Adrenal gland (tissue), 9 donors: ENCODE measurements at regions not wholly inside any gene's neighbourhood (a gene's known extent, or its start where the extent isn't known, plus 50 kb on each side); places are given as distances from the start of the nearest gene placed in this dataset.

Experiments used
- DNase-seq, 7 donors: peaks; one replicate each; pipeline ENCODE4 v3.0.0-alpha.2; 2019 to 2020
- H3K27ac ChIP-seq, 5 donors: fragments of 200-600 bp; sonication (generic) in 4 of 5; 1 replicate in 3 of 5; 2 replicates in 2 of 5; pipeline versions ENCODE4 v1.5.1 to v1.8.0; 2016 to 2020; ENCODE audit warnings: mild to moderate bottlenecking in 1 of 5
- H3K27me3 ChIP-seq: fragments of 200-600 bp; 2 replicates; pipeline ENCODE4 v1.8.0; 2021
- H3K36me3 ChIP-seq, 2 donors: fragments of 200-600 bp; replicated peaks in 1 of 2; 1 replicate in 1 of 2; 2 replicates in 1 of 2; pipeline versions ENCODE4 v1.5.1 to v1.8.0; 2018 to 2022
- H3K4me1 ChIP-seq, 2 donors: fragments of 200-600 bp; replicated peaks in 1 of 2; 1 replicate in 1 of 2; 2 replicates in 1 of 2; pipeline versions ENCODE4 v1.5.1 to v1.8.0; 2018 to 2021
- H3K4me3 ChIP-seq, 4 donors: fragments of 200-600 bp; sonication (generic) in 3 of 4; one replicate each; pipeline ENCODE4 v1.5.1; 2016 to 2018
- H3K9me3 ChIP-seq, 3 donors: fragments of 200-600 bp; sonication (generic) in 1 of 3; replicated peaks in 1 of 3; 1 replicate in 2 of 3; 2 replicates in 1 of 3; pipeline versions ENCODE4 v1.5.1 to v1.8.0; 2016 to 2021
- POLR2A ChIP-seq, 2 donors: fragments of 450-650 bp; IDR thresholded peaks; one replicate each; pipeline ENCODE4 v1.6.1; 2017; ENCODE audit warnings: antibody characterized with exemption in 2 of 2, mild to moderate bottlenecking in 2 of 2, moderate library complexity in 1 of 2
- WGBS, 4 donors: extraction: QIAGEN DNeasy Blood & Tissue Kit in 2 of 4; methylation state at CpG; one replicate each; pipeline versions ENCODE4 v1.1.5 to v1.1.7; 2013 to 2017; 5-methylcytosine and 5-hydroxymethylcytosine counted together
- intact Hi-C, 2 donors: fragments of 100-400 bp; cut with DNase I; formaldehyde crosslinking; loops; one replicate each; pipeline versions ENCODE4 v1.14.1 to v1.15.0; 2022 to 2023
- TF ChIP-seq, protein P1 (sequence below), 6 experiments: fragments of 450-650 bp in 4 of 6; fragments of 200-600 bp in 2 of 6; sonication (generic) in 1 of 6; IDR thresholded peaks; 1 replicate in 5 of 6; 2 replicates in 1 of 6; pipeline versions ENCODE4 v1.5.1 to v1.8.0; 2016 to 2021; ENCODE audit warnings: antibody characterized with exemption in 6 of 6, mild to moderate bottlenecking in 2 of 6, moderate library complexity in 1 of 6
- donor health status: healthy with polysubstance abuse.
- donor health status: Bipolar disorder and iron deficiency.
- donor health status: DM: yes; HTN: yes; CAD: no.
- donor health status: DM: no; HTN: no; CAD: no.
- donor health status: DM: no; HTN: no; CAD: no.

DNA sequence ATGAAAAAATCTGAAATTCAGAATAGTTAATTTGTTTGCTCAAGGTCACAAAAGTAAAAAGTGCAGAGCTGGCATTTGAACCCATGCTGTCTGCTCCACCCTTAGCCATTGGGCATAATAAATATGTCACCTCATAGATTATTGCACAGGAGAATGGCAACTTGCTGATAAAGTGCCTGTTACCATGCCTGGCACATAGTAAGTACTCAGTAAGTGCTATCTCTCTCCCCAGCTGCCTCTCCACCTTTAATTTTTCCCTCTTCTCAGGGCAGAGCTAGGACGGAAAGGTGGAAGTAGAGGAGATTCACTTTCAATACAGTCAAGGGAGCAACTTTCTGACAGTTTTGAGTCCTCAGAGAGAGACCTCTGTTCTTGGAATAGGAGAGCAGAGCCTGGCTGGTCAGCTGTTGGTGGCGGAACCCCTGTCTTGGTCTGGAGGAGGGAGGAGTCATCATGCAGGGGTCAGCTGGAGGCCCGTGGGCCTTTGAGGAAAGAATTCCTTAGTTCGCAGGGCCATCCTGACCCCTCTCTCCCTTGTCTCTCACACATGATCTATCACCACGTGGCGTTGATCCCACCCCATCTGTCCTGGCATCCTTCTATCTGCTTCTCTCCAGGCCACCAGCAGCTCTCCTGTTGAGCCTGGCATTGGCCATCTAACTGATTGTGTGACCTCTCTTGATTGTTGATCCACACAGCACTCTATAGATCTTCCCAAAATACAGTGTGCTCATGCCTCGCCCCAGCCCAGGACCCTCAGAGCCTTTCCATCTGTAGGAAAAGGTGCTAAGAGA lies 149.3 kb downstream of the RPLP1 start:
- no peaks in the 10 kb centered on the region for H3K9me3 ChIP-seq
- no peaks in the 10 kb centered on the region for H3K4me1 ChIP-seq
- H3K36me3 ChIP-seq, result no peaks in the 10 kb centered on the region
- intact Hi-C loops, result no loop called here
- no peak for DNase-seq
- WGBS, 4 donors, result 77 to 84% (median 79%) methylated on average over 7 of the region's 7 CpGs
- no peak overlapping the region for H3K4me3 ChIP-seq
- TF ChIP-seq, protein P1, sequence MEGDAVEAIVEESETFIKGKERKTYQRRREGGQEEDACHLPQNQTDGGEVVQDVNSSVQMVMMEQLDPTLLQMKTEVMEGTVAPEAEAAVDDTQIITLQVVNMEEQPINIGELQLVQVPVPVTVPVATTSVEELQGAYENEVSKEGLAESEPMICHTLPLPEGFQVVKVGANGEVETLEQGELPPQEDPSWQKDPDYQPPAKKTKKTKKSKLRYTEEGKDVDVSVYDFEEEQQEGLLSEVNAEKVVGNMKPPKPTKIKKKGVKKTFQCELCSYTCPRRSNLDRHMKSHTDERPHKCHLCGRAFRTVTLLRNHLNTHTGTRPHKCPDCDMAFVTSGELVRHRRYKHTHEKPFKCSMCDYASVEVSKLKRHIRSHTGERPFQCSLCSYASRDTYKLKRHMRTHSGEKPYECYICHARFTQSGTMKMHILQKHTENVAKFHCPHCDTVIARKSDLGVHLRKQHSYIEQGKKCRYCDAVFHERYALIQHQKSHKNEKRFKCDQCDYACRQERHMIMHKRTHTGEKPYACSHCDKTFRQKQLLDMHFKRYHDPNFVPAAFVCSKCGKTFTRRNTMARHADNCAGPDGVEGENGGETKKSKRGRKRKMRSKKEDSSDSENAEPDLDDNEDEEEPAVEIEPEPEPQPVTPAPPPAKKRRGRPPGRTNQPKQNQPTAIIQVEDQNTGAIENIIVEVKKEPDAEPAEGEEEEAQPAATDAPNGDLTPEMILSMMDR (IDR thresholded peaks at IDR 0.05), result no peak
- TF ChIP-seq POLR2A (IDR thresholded peaks at IDR 0.05), result no peak
- H3K27ac ChIP-seq, result no peak overlapping the region
- no peaks in the 10 kb centered on the region for H3K27me3 ChIP-seq

DNA sequence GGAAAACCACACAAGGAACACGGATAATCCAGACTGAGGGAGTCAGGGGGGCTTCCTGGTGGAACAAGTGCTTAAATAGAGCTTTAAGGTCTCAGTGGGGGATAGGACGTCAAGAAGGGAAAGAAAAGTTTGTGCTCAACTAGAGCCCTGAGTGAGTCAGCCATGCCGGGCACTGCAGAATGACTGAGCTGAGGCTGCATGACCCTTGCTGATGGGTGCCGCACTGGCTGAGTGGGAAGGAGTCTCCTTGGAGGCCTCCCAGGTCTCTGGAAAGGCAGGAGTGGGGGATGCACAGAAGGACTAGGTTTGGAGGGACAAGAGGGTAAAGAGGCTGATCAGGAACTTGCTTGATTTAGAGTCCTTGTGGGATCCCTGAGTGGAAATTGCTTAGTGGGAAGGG lies 150.3 kb downstream of the RPLP1 start:
- no peaks in the 10 kb centered on the region for H3K27me3 ChIP-seq
- intact Hi-C loops, result no loop called here
- H3K9me3 ChIP-seq, result no peaks in the 10 kb centered on the region
- no peaks in the 10 kb centered on the region for H3K36me3 ChIP-seq
- no peak for TF ChIP-seq POLR2A (IDR thresholded peaks at IDR 0.05)
- TF ChIP-seq, protein P1 (IDR thresholded peaks at IDR 0.05), result no peak
- WGBS, 4 donors, result 75 to 90% (median 85%) methylated on average over 4 of the region's 4 CpGs
- H3K27ac ChIP-seq, result no peak overlapping the region
- no peak for DNase-seq
- H3K4me1 ChIP-seq, result no peaks in the 10 kb centered on the region
- no peak overlapping the region for H3K4me3 ChIP-seq

DNA sequence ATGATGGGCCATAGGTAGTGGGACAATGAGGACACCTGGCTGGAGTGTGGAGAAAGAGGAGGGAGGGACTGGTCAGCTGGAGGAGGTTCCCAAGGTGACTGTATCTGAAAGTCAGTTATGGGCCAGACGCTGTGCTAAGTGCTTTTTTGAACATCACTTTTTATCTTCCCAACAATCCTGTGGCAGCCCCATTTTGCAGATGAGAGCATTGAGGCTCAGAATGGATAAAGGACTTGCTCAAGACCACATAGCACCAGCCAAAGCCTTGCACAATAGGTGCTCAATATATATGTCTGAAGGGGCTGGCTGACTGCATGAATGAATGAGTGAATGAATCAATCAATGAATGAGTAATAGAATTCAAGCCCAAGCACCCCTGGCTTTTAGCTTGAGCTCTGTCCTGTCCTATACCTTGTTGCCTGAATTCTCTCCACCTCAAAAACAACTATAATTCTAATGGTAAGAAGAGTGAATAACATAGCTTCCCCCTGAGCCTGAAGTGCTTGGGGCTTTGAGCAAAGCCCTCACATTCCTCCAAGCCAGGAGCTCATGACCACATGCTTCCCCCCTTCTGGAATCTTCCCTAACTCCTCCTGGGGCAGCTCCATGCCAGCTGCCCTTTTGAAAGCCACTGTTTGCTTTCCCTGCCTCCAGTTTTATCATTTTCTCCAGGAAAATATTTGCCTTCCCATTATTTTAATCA lies 150.9 kb downstream of the RPLP1 start:
- no peak overlapping the region for H3K4me3 ChIP-seq
- no peaks in the 10 kb centered on the region for H3K36me3 ChIP-seq
- no peaks in the 10 kb centered on the region for H3K4me1 ChIP-seq
- H3K9me3 ChIP-seq, result no peaks in the 10 kb centered on the region
- intact Hi-C loops, result no loop called here
- 0 to 55% (median 0%) methylated on average over 1 of the region's 1 CpG for WGBS, 4 donors
- H3K27me3 ChIP-seq, result no peaks in the 10 kb centered on the region
- no peak overlapping the region for H3K27ac ChIP-seq
- TF ChIP-seq, protein P1 (IDR thresholded peaks at IDR 0.05), result no peak
- DNase-seq, result no peak

DNA sequence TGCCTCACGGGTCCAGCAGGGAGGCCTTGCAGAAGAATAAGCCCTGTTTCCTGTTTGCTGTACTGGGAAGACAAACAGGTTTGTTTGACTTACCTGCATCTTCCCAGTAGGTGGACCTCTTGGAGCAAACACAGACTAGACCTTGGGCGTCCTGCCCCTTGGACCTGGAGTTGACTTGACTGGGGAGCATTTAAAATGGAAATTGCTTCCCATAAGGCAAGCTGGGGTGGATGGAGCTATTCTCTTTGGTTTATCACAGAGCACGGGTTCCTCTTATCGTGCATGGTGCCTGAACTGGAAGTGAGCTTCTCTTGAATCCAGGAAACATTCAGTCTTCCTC lies 151.4 kb downstream of the RPLP1 start:
- intact Hi-C loops, result no loop called here
- TF ChIP-seq, protein P1 (IDR thresholded peaks at IDR 0.05), result no peak
- TF ChIP-seq POLR2A (IDR thresholded peaks at IDR 0.05), result no peak
- Histone ChIP-seq H3K36me3 (no peaks in the 10 kb centered on the region), H3K27ac (no peak overlapping the region), H3K27me3 (no peaks in the 10 kb centered on the region), H3K4me1 (no peaks in the 10 kb centered on the region), H3K4me3 (no peak overlapping the region), H3K9me3 (no peaks in the 10 kb centered on the region)
- DNase-seq, result no peak
- WGBS, 4 donors, result 47 to 67% (median 59%) methylated on average over 4 of the region's 4 CpGs
